NCI-H2107 treated with DMSO at 0.1 percent for 48 hours (cell line): ENCODE measurements at regions not wholly inside any gene's neighbourhood (a gene's known extent, or its start where the extent isn't known, plus 50 kb on each side); places are given as distances from the start of the nearest gene placed in this dataset.

Experiments
- DNase-seq: peaks from one replicate; lab custom pipeline; 2025; ENCODE audit not compliant: unreplicated experiment; lab: John Stamatoyannopoulos, UW

- DNase-seq: no peak
Observed at GRCh38 chr5:93322974-93323860, 257.8 kb downstream of the NR2F1-AS1 start.

- no peak for DNase-seq
Observed at GRCh38 chr5:93320920-93321445, 260.0 kb downstream of the NR2F1-AS1 start.

GRCh38 chr5:93313672-93314071 is 267.3 kb downstream of the NR2F1-AS1 start:
- no peak for DNase-seq

- DNase-seq: no peak
Observed at GRCh38 chr5:93311881-93312280, 269.1 kb downstream of the NR2F1-AS1 start.

GRCh38 chr5:93307557-93307956 is 273.5 kb downstream of the NR2F1-AS1 start:
- no peak for DNase-seq

- DNase-seq: no peak
Observed at GRCh38 chr5:93305984-93306383, 275.0 kb downstream of the NR2F1-AS1 start.

GRCh38 chr5:93304456-93305250 is 276.4 kb downstream of the NR2F1-AS1 start:
- DNase-seq: no peak

- peak; percentile 17 for DNase-seq
Observed at GRCh38 chr5:93303291-93303691, 277.7 kb downstream of the NR2F1-AS1 start.

- DNase-seq: no peak
Observed at GRCh38 chr5:93302711-93303110, 278.3 kb downstream of the NR2F1-AS1 start.

GRCh38 chr5:93300945-93301344 is 280.1 kb downstream of the NR2F1-AS1 start:
- no peak for DNase-seq

- DNase-seq: no peak
Observed at GRCh38 chr5:93300309-93300923, 280.6 kb downstream of the NR2F1-AS1 start.

- peak; percentile 53 for DNase-seq
Observed at GRCh38 chr5:93299681-93300308, 281.2 kb downstream of the NR2F1-AS1 start.

GRCh38 chr5:93297116-93297515 is 283.9 kb downstream of the NR2F1-AS1 start:
- DNase-seq: no peak

GRCh38 chr5:93296338-93296737 is 284.7 kb downstream of the NR2F1-AS1 start:
- no peak for DNase-seq

GRCh38 chr5:93294996-93295395 is 286.0 kb downstream of the NR2F1-AS1 start:
- DNase-seq: no peak

- no peak for DNase-seq
Observed at GRCh38 chr5:93294199-93294598, 286.8 kb downstream of the NR2F1-AS1 start.

GRCh38 chr5:93289942-93290341 is 291.1 kb downstream of the NR2F1-AS1 start:
- no peak for DNase-seq

- no peak for DNase-seq
Observed at GRCh38 chr5:93285461-93285860, 295.6 kb downstream of the NR2F1-AS1 start.

- no peak for DNase-seq
Observed at GRCh38 chr5:93281980-93282772, 298.8 kb downstream of the NR2F1-AS1 start.

GRCh38 chr5:93280518-93280917 is 300.5 kb downstream of the NR2F1-AS1 start:
- no peak for DNase-seq
